B cell (primary cell): ENCODE measurements at regions not wholly inside any gene's neighbourhood (a gene's known extent, or its start where the extent isn't known, plus 50 kb on each side); places are given as distances from the start of the nearest gene placed in this dataset.

Experiments
- ATAC-seq: fragments of 200-7000 bp; cut with Tn5 transposase; one replicate; pipeline ENCODE4 v1.10.0; 2021; ENCODE audit warnings: low read depth, mild to moderate bottlenecking, moderate number of reproducible peaks, moderate library complexity
- CTCF ChIA-PET: fragments of 350-600 bp; sonication (Branson Sonifier 250); formaldehyde crosslinking; loops from one replicate; lab custom pipeline; 2021; ENCODE audit warnings: antibody characterized with exemption, inconsistent platforms; lab: Charles Lee
- POLR2A ChIA-PET: fragments of 350-600 bp; sonication (Branson Sonifier 250); formaldehyde crosslinking; loops from one replicate; lab custom pipeline; 2021; ENCODE audit warnings: antibody characterized with exemption; lab: Charles Lee
- DNase-seq: peaks from one replicate; pipeline ENCODE4 v3.0.0; 2013
- H2AFZ ChIP-seq: 2 replicates; pipeline ENCODE4 v1.6.1; 2012; ENCODE audit warnings: mild to moderate bottlenecking, low read depth, low read length; ENCODE audit not compliant: insufficient read depth, poor library complexity, severe bottlenecking
- H3K27ac ChIP-seq, 2 donors: 1 replicate in 1 of 2; 2 replicates in 1 of 2; pipeline ENCODE4 v1.5.1; 2012 to 2013; ENCODE audit warnings: low read length in 2 of 2, mild to moderate bottlenecking in 2 of 2, moderate library complexity in 1 of 2
- H3K27me3 ChIP-seq, 4 experiments: fragments of 200-600 bp in 1 of 4; sonication (generic) in 1 of 4; replicated peaks in 1 of 4; 1 replicate in 2 of 4; 2 replicates in 2 of 4; pipeline versions ENCODE4 v1.6.1 to v1.7.0; 2013 to 2016; ENCODE audit warnings: low read length in 3 of 4, mild to moderate bottlenecking in 2 of 4, mixed read lengths in 1 of 4, moderate library complexity in 1 of 4; ENCODE audit not compliant: insufficient read depth in 4 of 4, control insufficient read depth in 3 of 4; ENCODE audit errors: control extremely low read depth in 1 of 4
- H3K36me3 ChIP-seq, 2 experiments: replicated peaks in 1 of 2; 1 replicate in 1 of 2; 2 replicates in 1 of 2; pipeline versions ENCODE4 v1.6.1 to v1.7.1; 2013; ENCODE audit warnings: low read length in 1 of 2; ENCODE audit not compliant: insufficient read depth in 2 of 2, control insufficient read depth in 1 of 2; ENCODE audit errors: control extremely low read depth in 1 of 2, extremely low read depth in 1 of 2
- H3K4me1 ChIP-seq, 2 donors: fragments of 200-600 bp in 1 of 2; sonication (generic) in 1 of 2; 1 replicate in 1 of 2; 2 replicates in 1 of 2; pipeline versions ENCODE4 v1.5.1 to v1.6.1; 2013 to 2017; ENCODE audit warnings: low read length in 2 of 2; ENCODE audit not compliant: control insufficient read depth in 2 of 2, insufficient read depth in 2 of 2
- H3K4me2 ChIP-seq: replicated peaks from 2 replicates; pipeline ENCODE3; 2012; ENCODE audit warnings: mild to moderate bottlenecking, low read depth, low read length; ENCODE audit not compliant: poor library complexity, severe bottlenecking
- H3K4me3 ChIP-seq, 5 experiments: fragments of 200-600 bp in 1 of 5; sonication (generic) in 1 of 5; 1 replicate in 3 of 5; 2 replicates in 2 of 5; pipeline versions ENCODE4 v1.5.1 to v1.7.0; 2011 to 2016; ENCODE audit warnings: low read length in 4 of 5, mild to moderate bottlenecking in 4 of 5, low read depth in 2 of 5, control low read depth in 1 of 5, moderate library complexity in 1 of 5; ENCODE audit not compliant: insufficient read depth in 1 of 5; ENCODE audit errors: control extremely low read depth in 1 of 5, extremely low read depth in 1 of 5
- H3K79me2 ChIP-seq: fragments of 200-600 bp; sonication (generic); one replicate; pipeline ENCODE4 v1.6.0; 2016; ENCODE audit warnings: low read length; ENCODE audit not compliant: control insufficient read depth, insufficient read depth
- H3K9ac ChIP-seq: fragments of 200-600 bp; sonication (generic); 2 replicates; pipeline ENCODE4 v1.6.1; 2017; ENCODE audit warnings: mild to moderate bottlenecking, low read length, moderate library complexity
- H3K9me3 ChIP-seq, 3 donors: one replicate each; pipeline versions ENCODE4 v1.6.1 to v1.7.1; 2013; ENCODE audit warnings: low read length in 2 of 3; ENCODE audit not compliant: control insufficient read depth in 2 of 3, insufficient read depth in 1 of 3; ENCODE audit errors: control extremely low read depth in 1 of 3
- H4K20me1 ChIP-seq: 2 replicates; pipeline ENCODE4 v1.6.0; 2012; ENCODE audit warnings: mild to moderate bottlenecking, low read length; ENCODE audit not compliant: insufficient read depth, control insufficient read depth, poor library complexity, severe bottlenecking
- H3K27ac Mint-ChIP-seq: one replicate; pipeline ENCODE4 v1.8.0; 2021; ENCODE audit warnings: mixed read lengths
- H3K27me3 Mint-ChIP-seq: one replicate; pipeline ENCODE4 v1.8.0; 2021; ENCODE audit warnings: mixed read lengths
- H3K4me1 Mint-ChIP-seq: one replicate; pipeline ENCODE4 v1.8.0; 2021; ENCODE audit warnings: mixed read lengths
- H3K4me3 Mint-ChIP-seq: one replicate; pipeline ENCODE4 v1.8.0; 2021; ENCODE audit warnings: mixed read lengths
- H3K9me3 Mint-ChIP-seq: one replicate; pipeline ENCODE4 v1.8.0; 2022; ENCODE audit warnings: mixed read lengths; ENCODE audit not compliant: insufficient read depth
- EZH2 ChIP-seq: IDR thresholded peaks from 2 replicates; pipeline ENCODE4 v1.6.1; 2012; ENCODE audit warnings: borderline replicate concordance, low read depth, mild to moderate bottlenecking, moderate library complexity, low read length; ENCODE audit not compliant: insufficient read depth, poor library complexity, severe bottlenecking
- WGBS: methylation state at CpG from one replicate; pipeline ENCODE4 v1.1.5; 2013; ENCODE audit warnings: missing lambda C conversion rate; ENCODE audit not compliant: insufficient coverage; 5-methylcytosine and 5-hydroxymethylcytosine counted together
- intact Hi-C: fragments of 100-400 bp; cut with micrococcal nuclease; formaldehyde crosslinking; loops from one replicate; pipeline ENCODE4 v1.10.0; 2022
- TF ChIP-seq, protein P1 (sequence below): fragments of 200-600 bp; IDR thresholded peaks from one replicate; pipeline ENCODE4 v1.8.0; 2022; ENCODE audit warnings: antibody characterized with exemption, mild to moderate bottlenecking

DNA sequence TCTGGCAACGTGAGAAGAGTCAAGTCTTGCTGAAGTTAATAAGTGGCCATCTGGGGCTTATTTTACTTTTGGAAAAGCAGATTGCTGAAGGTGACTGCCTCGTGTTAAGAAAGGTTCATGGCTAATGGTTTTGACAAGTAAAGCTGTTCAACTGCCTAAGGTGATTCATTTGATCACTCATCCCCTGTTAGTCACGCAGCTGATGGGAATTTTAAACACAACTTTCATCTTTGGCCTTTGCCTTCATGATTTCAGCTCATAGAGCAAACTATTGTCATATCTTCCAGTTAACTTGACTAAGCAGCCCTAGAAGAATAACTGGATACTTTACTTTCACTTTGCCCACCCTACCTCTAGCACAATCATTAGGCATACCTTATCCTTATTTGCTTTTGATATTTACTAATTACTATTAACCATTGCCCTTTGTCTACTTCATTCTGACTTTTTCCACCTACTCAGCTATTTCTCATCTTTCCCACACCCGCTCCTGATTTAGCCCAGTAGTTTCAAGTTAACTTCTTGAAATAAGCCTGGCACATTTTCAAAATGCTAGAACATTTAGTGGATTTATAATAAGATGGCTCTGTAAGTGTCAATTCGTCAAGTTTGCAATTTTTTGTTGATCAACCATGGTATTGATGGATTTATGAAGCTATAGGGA is 170.6 kb upstream of the S100G start:
- no peak overlapping the region for H3K27ac Mint-ChIP-seq
- POLR2A ChIA-PET = no interaction called here

DNA sequence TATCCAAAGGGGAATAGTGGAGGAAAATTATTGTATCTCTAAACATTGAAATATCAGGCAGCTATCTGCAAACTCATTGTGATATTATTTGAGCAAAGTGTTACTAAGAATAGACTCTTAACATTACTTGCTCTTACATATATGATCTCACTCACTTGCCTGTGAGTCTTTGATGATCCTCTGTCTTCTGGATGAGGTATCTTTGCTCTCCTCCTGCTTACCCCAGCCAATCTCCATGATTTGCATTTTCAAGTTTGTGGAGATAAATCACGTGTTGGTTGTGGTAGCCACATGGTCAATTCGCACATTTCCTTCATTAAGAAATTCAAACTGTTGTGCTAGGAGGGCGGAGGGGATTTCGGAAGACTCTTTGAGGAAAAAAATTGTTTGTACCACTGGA is 169.9 kb upstream of the S100G start:
- Mint-ChIP-seq H3K4me3 (no peak overlapping the region), H3K9me3 (no peaks in the 10 kb centered on the region), H3K4me1 (no peaks in the 10 kb centered on the region), H3K27me3 (no peaks in the 10 kb centered on the region), H3K27ac (no peak overlapping the region)
- no peak overlapping the region for H3K9ac ChIP-seq
- H3K9me3 ChIP-seq = no peaks in the 10 kb centered on the region
- no peak for TF ChIP-seq EZH2
- TF ChIP-seq, protein P1, sequence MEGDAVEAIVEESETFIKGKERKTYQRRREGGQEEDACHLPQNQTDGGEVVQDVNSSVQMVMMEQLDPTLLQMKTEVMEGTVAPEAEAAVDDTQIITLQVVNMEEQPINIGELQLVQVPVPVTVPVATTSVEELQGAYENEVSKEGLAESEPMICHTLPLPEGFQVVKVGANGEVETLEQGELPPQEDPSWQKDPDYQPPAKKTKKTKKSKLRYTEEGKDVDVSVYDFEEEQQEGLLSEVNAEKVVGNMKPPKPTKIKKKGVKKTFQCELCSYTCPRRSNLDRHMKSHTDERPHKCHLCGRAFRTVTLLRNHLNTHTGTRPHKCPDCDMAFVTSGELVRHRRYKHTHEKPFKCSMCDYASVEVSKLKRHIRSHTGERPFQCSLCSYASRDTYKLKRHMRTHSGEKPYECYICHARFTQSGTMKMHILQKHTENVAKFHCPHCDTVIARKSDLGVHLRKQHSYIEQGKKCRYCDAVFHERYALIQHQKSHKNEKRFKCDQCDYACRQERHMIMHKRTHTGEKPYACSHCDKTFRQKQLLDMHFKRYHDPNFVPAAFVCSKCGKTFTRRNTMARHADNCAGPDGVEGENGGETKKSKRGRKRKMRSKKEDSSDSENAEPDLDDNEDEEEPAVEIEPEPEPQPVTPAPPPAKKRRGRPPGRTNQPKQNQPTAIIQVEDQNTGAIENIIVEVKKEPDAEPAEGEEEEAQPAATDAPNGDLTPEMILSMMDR = no peak
- no peaks in the 10 kb centered on the region for H3K27me3 ChIP-seq
- H3K4me2 ChIP-seq = no peak overlapping the region
- no peaks in the 10 kb centered on the region for H4K20me1 ChIP-seq
- no peaks in the 10 kb centered on the region for H3K36me3 ChIP-seq
- H3K27ac ChIP-seq = no peak overlapping the region
- ATAC-seq (no peak), DNase-seq (no peak)
- H3K79me2 ChIP-seq = no peaks in the 10 kb centered on the region
- ChIA-PET POLR2A (no interaction called here), CTCF (no interaction called here)
- H3K4me1 ChIP-seq = no peaks in the 10 kb centered on the region
- no CpG with 5 or more reads among the region's 4 CpGs for WGBS
- H2AFZ ChIP-seq = no peak overlapping the region
- intact Hi-C loops = no loop called here
- H3K4me3 ChIP-seq = no peak overlapping the region

More for the DNA sequence above, 170.6 kb upstream of the S100G start:
- Mint-ChIP-seq H3K27me3 (peaks cover 5% of the 10 kb centered on the region), H3K4me1 (no peaks in the 10 kb centered on the region), H3K9me3 (no peaks in the 10 kb centered on the region), H3K4me3 (no peak overlapping the region)
- WGBS = 60% methylated on average over 1 of the region's 5 CpGs
- TF ChIP-seq, protein P1 = no peak
- TF ChIP-seq EZH2 = no peak
- no peaks in the 10 kb centered on the region for H3K79me2 ChIP-seq
- ATAC-seq (no peak), DNase-seq (no peak)
- no peaks in the 10 kb centered on the region for H3K4me1 ChIP-seq
- H3K4me3 ChIP-seq = no peak overlapping the region
- no peak overlapping the region for H3K9ac ChIP-seq
- H3K9me3 ChIP-seq = no peaks in the 10 kb centered on the region
- H4K20me1 ChIP-seq = no peaks in the 10 kb centered on the region
- CTCF ChIA-PET = no interaction called here
- no peak overlapping the region for H2AFZ ChIP-seq
- H3K4me2 ChIP-seq = no peak overlapping the region
- H3K27me3 ChIP-seq = no peaks in the 10 kb centered on the region
- no peaks in the 10 kb centered on the region for H3K36me3 ChIP-seq
- H3K27ac ChIP-seq = no peak overlapping the region
- intact Hi-C loops = no loop called here
